ENCODE measurements at regions not wholly inside any gene's neighbourhood (a gene's known extent, or its start where the extent isn't known, plus 50 kb on each side); places are given as distances from the start of the nearest gene placed in this dataset.

DNA sequence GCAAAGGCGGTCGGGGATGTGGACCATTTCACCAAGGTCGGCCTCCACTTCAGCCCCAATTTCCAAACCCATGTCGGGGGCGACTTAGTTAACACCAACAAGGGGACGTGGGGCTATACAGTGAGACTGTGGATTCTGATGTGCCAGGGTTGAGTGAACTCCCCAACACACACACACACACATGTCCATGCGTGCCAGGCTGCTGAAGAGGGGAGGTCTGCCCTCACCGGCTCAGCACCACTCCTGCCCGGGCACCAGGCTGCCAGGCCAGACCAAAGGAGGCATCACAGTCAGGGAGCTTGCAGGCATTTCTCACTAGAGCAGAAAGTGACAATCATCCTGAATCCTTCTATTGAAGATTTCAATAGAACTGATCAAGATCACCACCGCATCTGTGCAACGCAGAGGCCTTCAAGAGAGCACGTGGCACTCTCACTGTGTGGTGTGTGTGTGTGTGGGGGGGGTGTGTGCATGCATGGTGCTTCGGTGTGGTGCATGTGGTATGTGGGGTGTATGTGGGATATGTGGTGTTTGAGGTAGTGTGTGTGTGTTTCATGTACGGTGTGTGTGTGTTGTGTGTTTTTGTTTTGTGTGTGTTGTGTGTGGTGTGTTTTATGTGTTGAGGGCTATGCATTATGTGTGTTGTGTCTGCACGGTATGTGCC is 403.5 kb upstream of the RNF32 start:
- FAIRE-seq (no peak), DNase-seq (ENCODE audit: extremely low spot score, insufficient read length, low read depth) (no peak)

DNA sequence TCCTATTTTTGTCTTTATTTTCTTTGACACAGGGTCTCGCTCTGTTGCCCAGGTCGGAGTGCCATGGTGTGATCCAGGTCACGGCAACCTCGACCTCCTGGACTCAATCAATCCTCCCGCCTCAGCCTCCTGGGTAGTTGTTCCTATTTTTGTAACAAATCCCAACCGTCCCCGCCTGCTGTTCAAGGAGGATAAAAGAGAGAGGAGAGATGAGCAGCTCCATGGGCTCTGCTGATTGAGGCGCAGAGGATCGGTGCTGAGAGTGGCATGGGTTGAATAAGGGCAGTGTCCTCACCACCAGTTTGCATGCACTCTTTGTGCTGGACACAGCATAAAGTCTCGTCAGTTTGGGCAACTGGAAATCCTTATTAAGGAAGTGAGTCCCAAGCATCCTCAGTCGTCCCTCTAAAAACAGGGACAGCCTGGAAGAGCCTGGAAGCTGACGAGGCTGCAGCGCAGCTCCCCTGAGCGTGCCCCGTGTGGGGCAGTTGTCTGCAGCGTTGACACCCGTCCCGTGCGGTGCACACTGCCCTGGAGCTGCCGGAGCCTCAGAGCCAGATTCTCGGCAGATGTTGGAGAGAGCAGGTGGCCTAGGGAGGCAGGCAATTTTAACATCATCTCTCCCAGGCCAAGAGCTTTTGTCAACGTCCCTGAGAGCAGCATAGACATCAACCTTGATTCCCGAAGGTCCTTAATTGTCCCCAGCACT is 404.2 kb upstream of the RNF32 start:
- no peak for DNase-seq (ENCODE audit: extremely low spot score, insufficient read length, low read depth)
- FAIRE-seq: no peak

DNA sequence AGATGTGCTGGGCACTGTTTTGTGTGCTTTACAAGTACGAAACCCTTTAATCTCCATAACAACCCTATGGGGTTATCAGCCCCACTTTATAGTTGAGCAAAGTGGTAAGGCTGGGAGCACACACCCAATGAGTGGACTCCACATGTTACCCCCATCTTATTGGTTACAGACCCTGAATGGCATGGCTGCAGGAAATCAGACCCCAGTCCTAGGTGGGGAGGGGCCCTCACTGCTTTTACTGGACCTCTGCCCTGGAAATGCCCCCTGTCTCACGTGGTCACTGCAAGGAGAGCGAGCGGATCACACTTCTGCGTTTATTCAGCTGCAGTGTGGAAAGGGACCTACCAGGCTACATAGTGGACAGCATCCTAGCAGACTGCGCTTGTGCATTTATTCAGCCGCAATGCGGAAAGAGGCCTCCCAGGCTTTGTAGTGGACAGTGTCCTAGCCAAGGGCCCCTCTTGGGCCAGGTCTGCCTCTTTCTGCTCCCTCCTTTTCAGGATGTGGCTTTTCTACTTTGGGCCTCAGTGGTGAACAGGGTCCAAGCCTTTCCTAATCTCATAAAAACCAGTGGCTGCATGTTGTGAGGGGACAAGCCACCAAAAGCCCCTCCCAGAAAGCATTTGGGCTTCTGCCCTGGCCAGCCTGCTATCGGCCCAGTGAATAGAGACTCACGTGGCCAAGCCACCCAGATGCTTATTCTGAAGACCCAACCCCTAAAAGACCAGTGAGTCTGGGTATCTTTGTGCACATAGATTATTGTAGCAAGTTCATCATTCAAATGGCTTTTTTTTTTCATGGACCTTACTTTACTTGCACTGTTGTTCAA is 405.7 kb upstream of the RNF32 start:
- no peak for DNase-seq (ENCODE audit: extremely low spot score, insufficient read length, low read depth)
- no peak for FAIRE-seq

DNA sequence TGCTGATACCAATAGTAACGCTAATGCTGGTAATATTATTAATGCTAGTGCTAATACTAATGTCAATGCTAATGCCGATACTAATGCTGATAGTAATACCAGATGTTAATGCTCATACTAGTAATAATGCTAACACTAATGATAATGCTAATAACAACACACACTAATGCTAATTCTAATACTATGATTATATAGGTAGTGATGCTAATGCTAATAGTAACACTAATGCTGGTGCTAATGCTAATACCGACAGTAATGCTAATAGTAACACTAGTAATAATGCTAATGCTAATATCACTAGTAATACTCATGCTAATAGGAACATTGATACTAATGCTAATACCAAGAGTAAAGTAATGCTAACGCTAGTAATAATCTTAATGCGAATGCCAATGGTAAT is 406.4 kb upstream of the RNF32 start:
- DNase-seq (ENCODE audit: extremely low spot score, insufficient read length, low read depth) (no peak), FAIRE-seq (no peak)

DNA sequence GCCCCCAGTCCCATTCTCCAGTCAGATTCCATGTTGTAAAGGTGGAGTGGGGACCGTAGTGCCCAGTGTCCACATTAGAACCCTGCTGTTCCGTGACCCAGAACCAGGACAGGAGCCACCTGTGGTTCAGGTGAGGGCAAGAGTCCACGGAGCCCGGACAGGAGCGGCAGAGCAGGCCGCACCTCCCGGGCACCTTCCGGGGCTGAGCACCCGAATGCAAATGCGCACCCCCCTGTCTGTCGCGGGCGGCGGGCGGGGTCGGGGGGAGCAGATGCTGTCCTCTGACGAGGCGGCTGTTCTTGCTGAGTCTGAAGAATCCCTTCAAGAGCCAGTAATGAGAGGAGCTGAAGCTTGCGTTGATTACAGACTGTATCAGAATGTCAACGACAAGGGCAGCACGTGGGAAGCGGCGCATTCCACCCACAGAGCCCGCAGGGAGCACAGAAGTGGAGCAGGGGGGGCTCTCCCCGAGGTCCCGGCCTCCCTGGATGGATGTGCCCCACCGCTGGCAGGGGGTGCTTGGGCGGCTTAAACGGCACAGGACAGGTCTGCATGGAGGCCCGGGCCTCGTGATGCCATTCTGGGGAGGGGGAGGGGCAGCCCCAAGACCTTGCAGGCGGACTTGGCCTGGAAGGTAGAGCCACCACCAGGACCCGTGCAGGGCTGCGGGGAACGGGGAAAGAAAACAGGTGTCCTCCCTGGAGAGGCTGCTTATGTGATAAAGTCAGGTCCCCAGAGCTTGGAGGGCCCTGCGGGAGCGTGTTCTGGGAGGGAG is 407.5 kb upstream of the RNF32 start:
- FAIRE-seq (no peak), DNase-seq (ENCODE audit: extremely low spot score, insufficient read length, low read depth) (no peak)

DNA sequence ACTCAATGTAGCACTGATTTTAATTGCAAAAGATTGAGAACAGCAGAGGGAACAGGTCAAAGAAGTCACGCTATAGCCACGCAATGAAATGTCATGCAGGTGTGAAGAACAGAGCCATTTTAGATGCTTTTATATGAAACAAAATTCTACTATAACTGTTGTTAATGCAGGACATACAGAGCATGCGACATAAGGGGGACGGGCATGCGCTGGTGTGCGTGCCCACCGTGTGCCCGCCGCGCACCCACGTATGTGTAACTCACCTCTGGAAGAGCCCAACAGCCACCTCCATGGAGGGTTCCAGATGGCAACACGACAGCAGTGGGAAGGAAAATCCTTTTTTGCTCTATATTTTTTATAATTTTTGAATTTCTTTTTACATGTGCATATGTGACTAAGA is 410.0 kb upstream of the RNF32 start:
- FAIRE-seq (no peak), DNase-seq (ENCODE audit: extremely low spot score, insufficient read length, low read depth) (no peak)

DNA sequence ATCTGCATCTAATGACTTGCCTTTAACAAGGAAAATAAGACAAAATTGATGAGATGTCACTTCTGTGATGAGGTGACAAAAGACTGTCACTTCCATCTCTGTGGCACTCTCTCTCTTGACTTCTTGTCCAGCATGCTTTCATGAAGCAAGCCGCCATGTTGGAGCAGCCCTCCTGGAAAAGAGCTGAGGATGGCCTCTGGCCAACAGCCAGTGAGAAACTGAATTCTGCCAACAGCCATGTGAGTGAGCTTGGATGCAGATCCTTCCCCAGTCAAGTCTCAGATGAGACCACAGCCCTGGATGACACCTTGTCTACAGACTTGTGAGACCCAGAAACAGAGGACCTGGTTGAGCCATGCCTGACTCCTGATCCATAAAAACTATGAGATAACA is 412.6 kb upstream of the SHH start:
- FAIRE-seq (no peak), DNase-seq (ENCODE audit: extremely low spot score, insufficient read length, low read depth) (no peak)

DNA sequence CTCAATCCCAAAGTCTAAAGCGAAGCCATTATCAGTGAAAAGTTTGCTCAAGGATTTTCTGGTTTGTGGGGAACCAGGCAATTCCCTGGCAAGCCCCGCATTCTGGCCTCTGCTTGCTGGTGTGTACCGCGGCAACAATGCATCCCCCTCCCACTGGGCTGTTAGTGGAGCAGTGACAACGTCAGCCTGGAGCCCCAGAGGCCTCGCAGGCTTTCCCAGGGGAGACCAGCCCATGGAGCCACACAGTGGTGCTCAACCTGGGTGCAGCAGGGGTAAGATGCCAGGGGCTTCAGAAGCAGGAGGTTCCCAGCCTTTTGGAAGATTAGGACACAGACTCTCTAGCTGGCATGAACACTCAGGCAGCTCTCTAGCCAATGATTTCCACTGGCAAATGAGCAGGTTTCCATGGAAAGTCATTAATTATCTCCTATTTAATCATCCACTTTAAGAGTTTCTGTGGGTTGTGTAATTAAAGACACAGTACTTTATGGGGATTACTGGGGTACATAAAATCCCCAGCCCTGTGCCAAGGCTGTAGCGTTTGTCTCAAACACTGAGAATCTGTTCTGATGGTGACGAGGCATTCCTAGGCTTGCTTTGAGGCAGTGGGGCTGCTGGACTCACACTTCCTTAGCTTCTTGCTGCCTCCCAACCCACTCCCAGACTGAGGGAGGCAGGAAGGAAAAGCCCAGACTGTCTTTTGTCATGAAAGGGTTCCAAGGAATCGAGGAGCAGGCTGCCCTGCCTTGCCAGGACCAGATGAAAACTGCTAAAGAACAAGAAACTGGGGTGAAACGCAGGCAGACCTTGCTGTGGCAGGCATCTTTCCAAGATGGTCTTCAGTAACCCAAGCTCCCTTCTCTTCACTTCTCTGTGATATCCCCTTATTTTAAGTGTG is 411.9 kb upstream of the SHH start:
- FAIRE-seq (no peak), DNase-seq (ENCODE audit: extremely low spot score, insufficient read length, low read depth) (no peak)

DNA sequence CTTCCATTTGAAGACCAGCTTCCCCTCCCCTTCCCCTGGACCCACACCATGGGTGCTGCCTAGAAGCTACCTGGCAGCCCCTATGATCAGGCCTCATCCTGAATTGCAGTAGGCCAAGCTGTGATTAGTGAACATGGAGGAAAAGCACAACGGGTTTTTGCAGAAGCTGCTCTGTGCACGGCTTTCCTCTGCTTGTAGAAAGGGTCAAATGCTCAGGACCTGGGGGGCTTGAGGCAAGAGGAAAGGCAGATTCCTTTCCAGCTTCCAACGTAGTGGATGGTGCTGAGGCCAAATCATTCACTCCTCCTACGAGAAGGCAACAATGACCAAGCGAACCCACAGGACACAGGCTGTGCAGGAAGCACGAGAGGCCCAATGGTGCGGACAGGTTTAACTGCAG is 410.3 kb upstream of the SHH start:
- no peak for FAIRE-seq
- DNase-seq (ENCODE audit: extremely low spot score, insufficient read length, low read depth): no peak

DNA sequence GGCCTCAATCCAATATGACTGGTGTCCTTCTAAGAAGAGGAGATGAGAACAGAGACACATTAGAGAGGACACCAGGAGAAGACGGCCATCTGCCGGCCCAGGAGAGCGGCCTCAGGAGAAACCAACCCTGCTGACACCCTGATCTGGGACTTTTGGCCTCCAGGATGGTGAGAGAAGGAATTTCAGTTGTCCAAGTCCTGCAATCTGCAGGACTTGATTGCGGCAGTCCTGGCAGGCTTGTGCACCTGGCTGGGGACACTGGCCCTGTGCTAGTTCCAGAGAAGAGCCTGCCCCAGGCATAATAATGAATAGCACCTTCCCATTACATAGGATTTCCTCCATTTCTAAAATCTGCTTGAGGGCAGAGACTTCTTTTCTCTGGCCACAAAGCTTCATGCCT is 409.9 kb upstream of the SHH start:
- no peak for FAIRE-seq
- DNase-seq (ENCODE audit: extremely low spot score, insufficient read length, low read depth): no peak

DNA sequence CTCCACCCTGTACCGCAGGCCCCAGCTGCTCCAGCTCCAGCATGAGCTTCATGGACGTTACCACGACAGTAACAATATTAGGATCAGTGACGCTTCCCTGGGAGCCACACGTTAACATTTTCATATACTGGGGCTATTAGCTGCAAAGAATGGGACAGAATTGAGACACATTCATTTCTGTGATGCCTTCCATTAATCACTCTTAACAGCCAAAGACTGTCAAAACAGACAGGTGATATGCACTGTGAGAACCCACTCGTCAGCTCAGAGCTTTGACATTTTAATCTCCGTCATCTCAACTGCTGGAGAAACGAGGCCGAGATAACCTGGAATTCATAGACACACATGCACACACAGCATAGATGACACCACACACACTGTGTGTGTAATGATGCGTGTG is 408.4 kb upstream of the SHH start:
- no peak for FAIRE-seq

DNA sequence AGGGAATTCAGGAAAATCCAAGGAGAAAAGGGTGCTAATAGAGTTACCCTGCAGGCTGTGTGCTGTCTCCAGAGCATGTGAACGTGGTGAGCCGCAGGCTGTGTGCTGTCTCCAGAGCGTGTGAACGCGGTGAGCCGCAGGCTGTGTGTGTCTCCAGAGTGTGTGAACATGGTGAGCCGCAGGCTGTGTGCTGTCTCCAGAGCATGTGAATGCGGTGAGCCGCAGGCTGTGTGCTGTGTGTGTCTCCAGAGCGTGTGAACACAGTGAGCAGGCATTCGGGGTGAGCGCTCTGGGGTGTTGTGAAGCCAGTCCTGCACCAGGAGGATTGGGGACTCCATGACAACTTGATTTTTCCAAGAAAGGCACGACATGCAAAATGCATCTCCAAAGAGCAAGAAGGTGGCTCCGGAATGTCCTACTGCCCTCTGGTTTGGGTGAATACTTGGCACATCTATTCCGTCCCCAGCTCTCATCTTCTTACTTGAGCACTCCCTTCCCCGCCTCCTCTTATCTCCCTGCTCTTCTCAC is 407.9 kb upstream of the SHH start:
- FAIRE-seq (no peak), DNase-seq (ENCODE audit: extremely low spot score, insufficient read length, low read depth) (no peak)

More for the DNA sequence above, 408.4 kb upstream of the SHH start:
- no peak for DNase-seq (ENCODE audit: extremely low spot score, insufficient read length, low read depth)

DNA sequence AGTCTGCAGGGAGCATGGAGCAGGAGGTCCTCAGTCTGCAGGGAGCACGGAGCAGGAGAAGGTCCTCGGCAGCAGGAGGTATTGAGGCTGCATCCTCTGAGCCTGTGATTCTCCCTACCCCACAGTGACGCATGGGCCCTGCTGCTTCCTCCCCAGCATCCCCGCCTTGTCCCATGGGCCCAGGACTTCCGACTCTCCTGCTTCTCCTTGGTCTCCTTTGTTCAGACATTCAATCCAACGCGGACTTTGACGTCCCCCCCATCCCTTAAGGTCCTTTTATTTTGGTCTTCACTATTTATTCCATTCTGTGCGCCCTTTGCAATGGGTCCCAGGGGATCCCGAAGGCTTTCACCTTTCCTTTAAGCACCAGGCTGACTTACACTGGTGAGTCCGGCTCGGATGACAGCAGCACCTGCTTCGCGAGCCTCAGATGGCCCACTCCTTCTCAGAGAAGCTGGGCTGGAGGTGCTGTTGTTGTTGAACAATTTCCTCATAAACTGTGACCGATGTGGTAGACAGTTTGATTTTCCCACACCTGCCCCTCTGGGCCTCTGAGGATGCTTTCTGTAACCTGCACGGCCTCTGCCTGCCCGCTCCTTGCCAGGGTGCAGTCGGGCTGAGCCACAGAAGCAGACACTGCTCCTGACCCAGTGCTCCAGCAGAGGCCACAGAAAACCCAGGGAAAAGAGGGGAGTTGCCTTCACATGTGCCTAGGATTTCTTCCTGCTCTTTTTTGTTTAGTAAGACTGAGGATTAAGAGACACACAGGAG is 407.2 kb upstream of the SHH start:
- FAIRE-seq (no peak), DNase-seq (ENCODE audit: extremely low spot score, insufficient read length, low read depth) (no peak)

DNA sequence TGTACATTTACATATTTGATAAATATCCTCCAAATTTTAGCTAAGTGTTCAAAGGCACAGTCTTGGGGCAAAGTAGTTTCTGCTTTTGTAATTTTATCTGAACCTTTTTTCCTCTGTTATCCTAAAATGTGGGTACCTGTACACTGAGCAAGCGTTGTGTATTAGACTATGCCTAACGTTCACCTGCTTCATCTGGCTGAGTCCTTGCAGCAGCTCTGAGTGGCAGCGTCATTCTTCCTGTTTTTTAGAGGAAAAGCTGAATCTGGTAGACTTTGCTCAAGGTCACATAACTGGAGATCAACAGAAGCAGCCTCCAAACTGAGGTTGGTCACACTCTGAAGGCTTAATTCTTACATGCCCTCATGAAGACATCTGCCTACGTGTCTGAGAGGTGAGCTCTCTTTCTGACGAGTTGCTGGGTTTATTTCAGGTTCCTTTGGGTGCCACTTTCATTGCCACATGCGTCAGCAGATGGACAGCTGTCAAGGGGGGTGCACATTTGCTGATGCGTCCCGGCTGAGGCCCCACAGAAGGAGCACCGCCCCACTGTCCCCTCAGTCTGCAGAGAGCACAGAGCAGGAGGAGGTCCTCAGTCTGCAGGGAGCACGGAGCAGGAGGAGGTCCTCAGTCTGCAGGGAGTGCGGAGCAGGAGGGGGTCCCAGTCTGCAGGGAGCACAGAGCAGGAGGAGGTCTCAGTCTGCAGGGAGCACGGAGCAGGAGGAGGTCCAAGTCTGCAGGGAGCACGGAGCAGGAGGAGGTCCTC is 406.5 kb upstream of the SHH start:
- no peak for DNase-seq (ENCODE audit: extremely low spot score, insufficient read length, low read depth)
- no peak for FAIRE-seq

DNA sequence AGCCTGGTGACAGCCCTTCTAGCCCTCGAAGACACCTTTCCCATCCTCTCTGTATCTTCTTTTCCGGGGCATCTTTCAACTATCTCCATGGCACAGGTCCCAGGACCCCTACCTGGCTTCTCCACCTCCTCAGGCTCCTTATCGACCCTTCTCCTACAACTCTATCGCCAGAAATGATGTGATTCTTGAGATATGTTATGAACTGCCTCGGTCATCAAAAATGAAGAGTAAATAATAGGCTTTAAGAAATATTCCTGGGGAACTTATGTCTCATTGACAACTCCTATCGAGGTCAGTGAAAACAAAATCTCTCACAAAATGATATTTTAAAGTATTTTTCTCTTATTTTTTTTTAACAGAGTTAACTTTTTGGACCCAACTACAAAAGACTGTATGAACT is 405.5 kb upstream of the SHH start:
- no peak for DNase-seq (ENCODE audit: extremely low spot score, insufficient read length, low read depth)
- FAIRE-seq: no peak

DNA sequence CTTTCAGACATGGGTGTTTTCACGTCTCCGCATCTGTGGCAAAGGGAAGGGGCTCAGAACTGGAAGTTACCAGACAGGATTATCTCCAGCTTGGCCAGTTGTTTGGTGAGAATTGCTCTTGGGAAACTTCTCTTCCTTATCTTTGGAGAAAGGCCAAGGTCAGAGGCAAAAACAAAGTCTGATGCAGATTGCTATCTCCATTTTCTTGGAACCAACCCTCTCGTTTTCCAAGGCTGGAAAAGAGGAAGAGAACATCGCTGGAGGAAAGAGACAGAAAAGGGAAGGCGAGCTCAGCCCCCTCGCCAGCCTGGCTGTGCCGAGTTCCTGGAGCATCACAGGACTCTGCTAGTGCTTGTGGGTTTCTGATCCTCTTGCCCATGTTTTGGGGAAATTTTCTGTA is 396.8 kb upstream of the SHH start:
- no peak for FAIRE-seq

DNA sequence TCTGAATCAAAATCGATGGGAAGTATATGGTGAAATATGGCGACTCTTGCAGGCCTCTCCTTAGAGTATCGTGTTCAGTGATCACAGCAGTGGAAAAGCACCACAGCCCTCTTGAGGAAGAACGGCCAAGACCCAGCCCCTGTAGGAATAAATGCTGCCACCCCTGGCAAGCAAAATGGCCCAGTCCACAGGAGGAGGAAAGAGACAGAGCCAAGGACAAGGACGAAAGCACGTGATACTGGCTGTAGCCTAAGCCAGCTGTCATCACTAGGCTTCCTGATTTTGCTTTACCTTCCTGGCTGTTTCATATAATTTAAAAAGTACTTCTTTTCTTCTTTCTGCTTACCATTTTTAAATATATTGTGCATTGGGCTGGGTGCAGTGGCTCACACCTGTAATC is 395.0 kb upstream of the SHH start:
- DNase-seq (ENCODE audit: extremely low spot score, insufficient read length, low read depth) (no peak), FAIRE-seq (no peak)

More for the DNA sequence above, 396.8 kb upstream of the SHH start:
- DNase-seq (ENCODE audit: extremely low spot score, insufficient read length, low read depth): no peak

DNA sequence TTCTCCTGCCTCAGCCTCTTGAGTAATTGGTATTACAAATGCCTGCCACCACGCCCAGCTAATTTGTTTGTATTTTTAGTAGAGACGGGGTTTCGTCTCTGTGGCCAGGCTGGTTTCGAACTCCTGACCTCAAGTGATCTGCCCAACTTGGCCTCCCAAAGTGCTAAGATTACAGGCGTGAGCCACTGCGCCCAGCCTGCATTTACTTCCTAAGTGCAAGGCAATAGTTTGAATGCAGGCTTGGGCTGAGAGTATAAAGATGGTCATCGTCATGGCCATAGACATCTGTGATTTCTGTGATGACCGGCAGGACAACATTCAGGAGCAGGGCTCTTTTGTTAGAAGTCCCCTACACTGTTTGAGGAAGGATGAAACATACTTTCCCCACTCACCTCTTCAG is 393.9 kb upstream of the SHH start:
- no peak for DNase-seq (ENCODE audit: extremely low spot score, insufficient read length, low read depth)

More for the DNA sequence above, 393.9 kb upstream of the SHH start:
- no peak for FAIRE-seq

All from GM18507 (cell line).